ENCODE measurements at regions not wholly inside any gene's neighbourhood (a gene's known extent, or its start where the extent isn't known, plus 50 kb on each side); places are given as distances from the start of the nearest gene placed in this dataset.
"Not testable (repeated sequence)": the region's sequence is repeated elsewhere in the genome, so short reads cannot be mapped to it uniquely, and the experiment has no call there.

DNA sequence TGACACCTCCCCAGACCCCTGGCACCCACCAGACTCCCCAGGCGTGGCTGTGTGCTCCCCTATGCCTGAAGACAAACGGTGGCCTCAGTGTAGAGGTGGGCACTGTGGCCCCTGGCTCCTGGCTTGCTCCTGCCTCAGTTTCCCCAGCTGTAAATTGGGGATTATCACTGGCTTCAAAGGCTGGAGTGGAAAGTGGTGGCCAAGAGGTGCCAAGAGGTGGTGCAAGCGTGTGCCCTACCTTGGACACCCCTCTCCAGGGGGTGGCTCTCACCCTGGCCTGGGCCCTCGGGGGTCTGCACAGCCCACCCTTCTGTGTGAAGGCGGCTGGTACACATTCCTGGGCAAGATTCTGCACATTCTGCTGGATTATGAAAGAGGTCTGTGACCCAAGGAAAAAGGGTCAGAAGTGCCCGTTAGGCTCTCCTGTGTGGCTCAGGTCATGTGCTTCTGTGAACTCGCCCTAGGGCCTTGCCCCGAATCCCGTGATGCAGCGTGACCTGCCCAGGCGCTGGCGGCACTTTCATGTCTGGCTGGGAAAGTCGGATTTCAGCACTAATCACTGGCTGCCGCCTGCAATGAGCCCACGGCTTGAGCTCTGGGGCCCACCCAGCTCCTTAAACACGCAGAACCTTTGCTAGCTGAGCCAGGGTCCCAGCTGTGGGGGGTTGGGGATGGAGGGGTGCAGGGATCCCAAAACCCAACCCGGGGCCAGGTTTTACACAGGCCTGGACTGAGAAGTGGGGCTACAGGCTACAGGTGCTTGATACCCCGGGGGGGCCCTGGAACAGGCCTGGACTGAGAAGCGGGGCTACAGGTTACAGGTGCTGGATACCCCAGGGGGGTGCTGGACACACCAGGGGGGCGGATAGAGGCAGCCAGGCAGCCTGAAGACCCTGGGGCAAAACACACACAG is 86.8 kb upstream of the METTL9 start:
- not testable (repeated sequence) for H3K4me3 ChIP-seq (ENCODE audit: control insufficient read depth, low read depth, low read length); DNase-seq (ENCODE audit: low read depth)

DNA sequence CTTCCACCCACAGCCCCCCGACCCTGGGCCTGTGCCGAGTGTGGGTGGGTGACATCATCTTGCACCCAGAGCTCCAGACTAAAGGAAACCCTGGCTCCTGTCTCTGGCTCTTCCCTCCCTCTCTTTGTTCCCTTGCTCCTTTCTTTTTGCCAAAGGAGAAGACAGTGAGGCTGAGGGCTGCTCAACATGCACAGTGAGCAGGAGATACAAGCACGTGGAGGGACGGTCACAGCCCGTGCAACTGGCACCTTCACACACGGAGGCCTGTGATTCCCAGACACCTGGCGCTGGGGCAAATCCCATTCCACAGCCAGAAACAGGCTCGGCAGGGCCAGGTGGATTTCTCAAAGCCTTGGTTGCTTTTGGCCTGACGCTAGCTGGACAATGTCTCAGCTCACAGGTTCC is 86.0 kb upstream of the METTL9 start:
- not testable (repeated sequence) for H3K4me3 ChIP-seq (ENCODE audit: control insufficient read depth, low read depth, low read length); DNase-seq (ENCODE audit: low read depth)

DNA sequence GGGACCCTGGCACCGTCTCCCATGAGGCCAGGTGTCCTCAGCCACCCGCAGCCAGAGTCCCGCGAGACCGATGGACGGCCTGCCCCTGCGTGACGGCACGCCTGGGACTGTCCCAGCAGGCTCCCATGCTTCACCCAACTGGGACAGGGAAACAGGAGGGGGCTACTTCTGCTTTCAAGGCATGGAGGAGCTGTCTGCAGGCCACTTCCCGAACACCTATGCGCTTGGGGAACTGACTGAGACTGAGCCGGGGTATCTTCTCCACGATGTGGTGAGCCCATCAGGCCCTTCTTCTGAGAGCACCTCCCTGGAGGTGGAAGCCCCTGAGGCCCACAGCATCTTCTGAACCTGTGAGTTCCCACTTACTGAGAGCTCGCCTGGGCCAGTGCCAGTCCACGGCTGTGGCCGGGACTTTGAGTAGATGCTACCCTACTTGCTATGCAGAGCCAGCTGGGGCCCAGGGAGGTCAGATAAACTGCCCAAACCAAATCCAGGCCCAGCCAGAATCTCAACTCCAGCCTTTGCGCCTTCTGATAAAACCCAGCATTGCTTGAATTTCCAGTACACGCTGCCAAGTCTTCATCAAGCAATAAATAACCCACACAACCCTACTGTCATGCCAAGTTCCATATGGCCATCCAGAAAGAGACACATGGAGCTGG is 85.4 kb upstream of the METTL9 start:
- peak; percentile 74 for DNase-seq (ENCODE audit: low read depth)
- not testable (repeated sequence) for H3K4me3 ChIP-seq (ENCODE audit: control insufficient read depth, low read depth, low read length)

DNA sequence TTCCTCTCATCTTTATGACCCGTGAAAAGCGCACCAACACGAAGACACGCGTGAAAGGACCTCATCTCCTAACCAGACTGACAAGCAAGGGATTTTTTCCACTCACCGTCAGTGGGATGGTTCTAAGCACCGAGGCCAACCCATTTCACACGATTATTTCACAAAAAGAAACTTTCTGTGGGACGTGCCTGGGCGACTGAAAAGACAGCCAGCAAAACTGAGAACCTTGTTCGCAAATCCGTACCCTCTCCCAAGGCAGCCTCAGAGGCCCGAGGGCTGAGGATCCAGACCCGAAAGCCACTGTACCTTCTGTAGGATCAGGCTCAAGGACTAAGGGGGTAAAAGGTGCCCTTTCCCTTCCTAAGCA is 84.9 kb upstream of the METTL9 start:
- DNase-seq (ENCODE audit: low read depth); H3K4me3 ChIP-seq (ENCODE audit: control insufficient read depth, low read depth, low read length): not testable (repeated sequence)

DNA sequence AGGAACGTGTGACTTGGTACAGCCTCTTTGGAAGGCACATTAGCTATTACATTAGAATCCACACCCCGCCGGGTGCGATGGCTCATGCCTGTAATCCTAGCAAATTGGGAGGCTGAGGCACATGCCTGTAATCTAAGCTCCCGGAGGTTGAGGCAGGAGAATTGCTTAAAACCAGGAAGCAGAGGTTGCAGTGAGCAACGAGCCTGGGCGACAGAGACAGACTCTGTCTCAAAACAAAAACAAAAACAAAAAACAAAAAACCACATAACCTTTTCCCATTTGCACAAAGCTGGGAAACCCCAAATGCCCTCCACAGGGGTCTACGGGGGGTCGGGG is 82.7 kb upstream of the METTL9 start:
- DNase-seq (ENCODE audit: low read depth); H3K4me3 ChIP-seq (ENCODE audit: control insufficient read depth, low read depth, low read length): not testable (repeated sequence)

DNA sequence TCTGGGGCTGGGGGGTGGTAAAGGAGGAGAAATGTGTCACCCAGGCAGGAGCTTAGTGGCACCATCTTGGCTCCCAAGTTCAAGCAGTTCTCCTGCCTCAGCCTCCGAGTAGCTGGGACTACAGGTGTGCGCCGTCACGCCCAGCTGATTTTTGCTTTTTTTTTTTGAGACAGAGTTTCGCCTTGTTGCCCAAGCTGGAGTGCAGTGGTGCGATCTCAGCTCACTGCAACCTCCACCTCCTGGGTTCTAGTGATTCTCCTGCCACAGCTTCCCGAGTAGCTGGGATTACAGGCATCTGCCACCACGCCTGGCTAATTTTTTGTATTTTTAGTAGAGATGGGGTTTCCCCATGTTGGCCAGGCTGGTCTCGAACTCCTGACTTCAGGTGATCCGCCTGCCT is 82.1 kb upstream of the METTL9 start:
- not testable (repeated sequence) for DNase-seq (ENCODE audit: low read depth); H3K4me3 ChIP-seq (ENCODE audit: control insufficient read depth, low read depth, low read length)

DNA sequence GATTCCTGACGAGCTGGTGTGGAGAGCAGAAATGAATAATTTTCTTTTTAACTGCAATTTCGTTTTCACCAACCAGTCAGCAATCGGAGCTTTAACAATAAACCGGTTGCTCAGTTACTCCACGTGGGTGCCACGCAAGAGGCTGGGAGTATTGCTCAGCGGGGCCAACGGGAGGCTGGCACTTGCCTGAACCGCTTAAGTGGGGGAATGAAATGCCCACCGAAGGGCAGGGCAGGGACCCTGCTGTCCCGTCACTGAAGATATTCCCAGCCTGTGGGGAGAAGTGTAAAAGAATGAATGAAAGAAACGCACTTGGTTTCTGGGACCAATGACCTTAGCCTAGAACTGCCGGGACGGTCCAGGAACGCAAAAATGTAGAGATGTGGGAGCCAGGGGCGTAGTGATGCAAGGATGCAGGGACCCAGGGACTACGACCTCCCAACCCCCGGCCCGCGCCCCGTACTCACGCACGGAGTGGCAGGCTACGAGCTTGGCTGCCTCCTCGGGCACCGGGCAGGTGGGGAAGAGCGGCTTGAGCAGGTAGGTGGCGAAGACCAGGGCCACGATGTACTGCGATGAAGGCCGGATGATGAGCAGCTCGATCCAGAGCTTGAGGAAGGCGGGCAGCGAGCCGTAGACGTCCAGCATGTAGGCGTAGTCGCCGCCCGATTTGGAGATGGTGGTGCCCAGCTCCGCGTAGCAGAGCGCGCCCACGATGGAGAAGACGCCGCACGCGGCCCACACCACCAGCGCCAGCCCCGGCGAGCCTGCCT is 79.8 kb upstream of the METTL9 start:
- DNase-seq (ENCODE audit: low read depth) = not testable (repeated sequence)
- peak overlapping the region; percentile 74 for H3K4me3 ChIP-seq (ENCODE audit: control insufficient read depth, low read depth, low read length)

DNA sequence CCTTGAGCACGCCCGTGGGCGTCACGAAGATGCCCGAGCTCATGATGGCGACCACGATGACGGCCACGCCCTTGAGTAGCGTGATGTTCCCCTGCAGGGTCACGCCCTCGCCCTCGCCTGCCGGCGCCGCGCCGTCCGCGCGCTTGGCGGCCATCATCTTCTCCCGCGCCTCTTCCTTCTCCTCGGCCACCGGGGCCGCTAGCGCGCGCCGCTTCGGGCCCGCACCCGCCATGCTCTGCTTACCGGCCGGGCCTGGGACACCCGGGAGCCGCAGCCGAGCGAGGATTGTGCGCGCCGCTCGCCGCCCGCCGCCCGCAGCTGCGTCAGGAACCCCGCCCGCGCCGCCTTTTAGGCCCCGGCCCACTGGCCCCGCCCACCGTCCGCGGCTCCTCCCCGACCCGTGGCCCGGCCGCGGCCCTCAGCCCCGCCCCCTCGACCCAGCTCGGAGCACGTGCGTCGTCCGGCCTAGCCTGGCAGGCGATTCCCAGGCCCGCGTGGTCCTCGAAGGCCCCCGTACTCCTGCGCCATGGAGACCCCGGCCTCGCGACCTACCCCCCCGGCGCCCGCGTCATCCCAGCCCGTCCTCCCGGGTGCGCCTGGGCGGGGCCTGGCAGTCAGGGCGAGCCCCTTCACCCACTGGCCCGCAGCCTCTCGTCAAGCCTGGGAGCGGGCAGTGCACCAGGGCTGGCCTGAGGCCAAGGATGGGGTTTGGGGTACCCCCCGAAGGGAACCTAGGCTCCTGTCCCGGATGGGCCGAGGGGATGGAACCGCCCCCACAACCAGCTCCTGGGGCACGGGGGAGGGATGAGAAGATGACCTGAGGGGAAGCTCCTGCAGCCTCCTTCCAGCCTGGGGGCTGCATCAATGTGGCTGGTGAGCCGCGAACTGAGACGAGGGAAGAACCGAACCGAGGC is 79.0 kb upstream of the METTL9 start:
- peak overlapping the region; percentile 56 for H3K4me3 ChIP-seq (ENCODE audit: control insufficient read depth, low read depth, low read length)

DNA sequence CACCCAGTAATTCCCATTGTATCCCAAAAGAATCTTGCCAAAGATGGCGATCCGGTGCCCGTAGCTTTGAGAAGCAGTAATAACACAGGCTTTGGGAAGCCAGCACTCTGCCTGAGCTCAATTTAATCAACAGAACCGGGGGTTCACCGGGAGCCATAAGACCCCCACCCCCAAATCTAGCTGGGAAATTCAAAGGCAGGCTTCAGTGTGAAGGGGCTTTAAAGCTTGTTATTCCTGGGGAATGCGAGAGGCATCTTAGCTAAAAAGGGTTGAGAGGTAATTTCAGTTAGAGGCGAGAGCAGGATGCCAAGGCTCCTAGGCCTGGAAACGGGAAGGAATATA is 78.4 kb upstream of the METTL9 start:
- H3K4me3 ChIP-seq (ENCODE audit: control insufficient read depth, low read depth, low read length); DNase-seq (ENCODE audit: low read depth): not testable (repeated sequence)

More for the DNA sequence above, 79.0 kb upstream of the METTL9 start:
- peak; percentile 90 for DNase-seq (ENCODE audit: low read depth)

DNA sequence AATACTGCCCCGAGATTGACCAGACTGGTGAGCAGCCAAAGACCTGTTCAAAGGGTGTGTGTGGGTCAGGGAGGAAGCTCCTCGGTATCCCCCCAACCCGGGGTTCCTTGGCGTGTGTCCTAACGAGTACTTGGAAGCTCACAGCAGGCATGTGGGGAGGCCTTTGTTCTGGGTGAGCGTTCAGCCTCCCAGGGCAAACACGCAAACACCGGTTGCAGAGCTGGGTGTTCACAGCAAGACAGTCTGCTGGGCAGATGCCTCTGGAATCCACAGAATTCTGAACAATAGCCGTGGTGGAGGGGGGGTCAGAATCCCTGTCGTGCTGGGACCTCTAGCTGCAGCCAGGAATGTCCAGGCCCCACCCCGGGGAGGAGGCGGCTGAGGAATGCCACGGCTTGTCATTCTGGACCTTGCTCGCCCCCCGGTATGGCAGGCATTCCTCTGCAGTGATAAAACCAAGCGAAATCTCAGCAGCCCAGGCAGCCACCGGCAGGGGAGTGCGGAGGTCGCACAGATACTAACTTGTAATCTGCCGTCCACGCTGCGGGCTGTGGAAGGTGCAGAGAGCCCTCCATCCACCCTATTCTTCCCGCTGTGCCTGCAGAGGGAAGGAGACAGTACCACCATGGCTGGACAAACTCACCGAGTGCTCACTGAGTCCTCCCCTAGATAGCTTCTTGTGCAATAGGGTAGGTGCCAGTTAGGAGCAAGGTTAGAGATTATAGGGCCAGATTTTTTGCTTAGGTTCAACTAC is 77.8 kb upstream of the METTL9 start:
- DNase-seq (ENCODE audit: low read depth); H3K4me3 ChIP-seq (ENCODE audit: control insufficient read depth, low read depth, low read length): not testable (repeated sequence)

DNA sequence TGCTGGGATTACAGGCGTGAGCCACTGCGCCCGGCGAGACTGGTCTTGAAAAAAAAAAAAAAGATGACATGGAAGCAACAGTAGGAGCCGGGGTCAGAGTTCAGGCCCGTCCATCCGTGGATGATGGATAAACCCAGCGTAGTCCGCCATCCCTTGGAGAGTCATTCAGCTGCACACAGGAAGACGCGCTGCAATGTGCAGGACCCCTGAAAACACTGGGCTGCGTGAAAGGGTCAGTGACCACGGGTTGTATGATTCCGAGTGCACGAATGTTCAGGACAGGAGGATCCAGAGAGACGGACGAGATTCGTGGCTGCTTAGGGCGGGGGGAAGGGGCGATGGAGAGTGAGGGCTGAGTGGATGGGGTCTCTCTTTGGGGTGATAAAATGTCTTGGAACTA is 76.5 kb upstream of the METTL9 start:
- not testable (repeated sequence) for H3K4me3 ChIP-seq (ENCODE audit: control insufficient read depth, low read depth, low read length); DNase-seq (ENCODE audit: low read depth)

DNA sequence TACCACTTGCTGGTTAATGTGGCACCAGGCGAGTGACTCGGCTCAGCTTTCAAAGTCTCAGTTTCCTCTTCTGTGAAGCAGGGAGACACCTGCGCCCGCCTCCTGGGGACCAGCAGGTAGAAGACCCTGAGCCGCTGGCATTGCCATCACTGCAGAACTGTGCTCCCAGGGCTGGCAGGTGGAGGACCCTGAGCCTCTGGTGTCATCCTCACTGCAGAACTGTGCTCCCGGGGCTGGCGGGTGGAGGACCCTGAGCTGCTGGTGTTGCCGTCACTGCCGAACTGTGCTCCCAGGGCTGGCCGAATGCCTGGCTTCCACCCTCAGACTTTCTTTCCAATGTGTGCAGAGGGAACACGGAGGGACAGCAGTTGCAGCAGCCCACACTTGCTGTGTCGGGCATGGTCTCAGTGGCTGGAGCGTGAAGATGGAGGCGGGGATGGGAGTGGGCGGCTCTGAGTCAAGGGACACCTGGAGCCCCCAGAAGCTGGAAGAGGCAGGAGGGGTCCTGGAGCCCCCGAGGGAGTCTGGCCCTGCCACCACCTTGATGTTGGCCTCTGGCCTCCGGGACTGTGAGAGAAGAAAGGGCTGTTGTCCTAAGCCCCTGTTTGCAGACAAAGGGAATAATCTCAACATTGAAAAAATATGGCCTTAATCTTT is 75.8 kb upstream of the METTL9 start:
- no peak overlapping the region for H3K4me3 ChIP-seq (ENCODE audit: control insufficient read depth, low read depth, low read length)
- no peak for DNase-seq (ENCODE audit: low read depth)
- TF ChIP-seq, protein P1, sequence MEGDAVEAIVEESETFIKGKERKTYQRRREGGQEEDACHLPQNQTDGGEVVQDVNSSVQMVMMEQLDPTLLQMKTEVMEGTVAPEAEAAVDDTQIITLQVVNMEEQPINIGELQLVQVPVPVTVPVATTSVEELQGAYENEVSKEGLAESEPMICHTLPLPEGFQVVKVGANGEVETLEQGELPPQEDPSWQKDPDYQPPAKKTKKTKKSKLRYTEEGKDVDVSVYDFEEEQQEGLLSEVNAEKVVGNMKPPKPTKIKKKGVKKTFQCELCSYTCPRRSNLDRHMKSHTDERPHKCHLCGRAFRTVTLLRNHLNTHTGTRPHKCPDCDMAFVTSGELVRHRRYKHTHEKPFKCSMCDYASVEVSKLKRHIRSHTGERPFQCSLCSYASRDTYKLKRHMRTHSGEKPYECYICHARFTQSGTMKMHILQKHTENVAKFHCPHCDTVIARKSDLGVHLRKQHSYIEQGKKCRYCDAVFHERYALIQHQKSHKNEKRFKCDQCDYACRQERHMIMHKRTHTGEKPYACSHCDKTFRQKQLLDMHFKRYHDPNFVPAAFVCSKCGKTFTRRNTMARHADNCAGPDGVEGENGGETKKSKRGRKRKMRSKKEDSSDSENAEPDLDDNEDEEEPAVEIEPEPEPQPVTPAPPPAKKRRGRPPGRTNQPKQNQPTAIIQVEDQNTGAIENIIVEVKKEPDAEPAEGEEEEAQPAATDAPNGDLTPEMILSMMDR (conservative IDR thresholded peaks at IDR 0.05; ENCODE audit: control insufficient read depth, insufficient read depth, low read depth, low read length) = no peak
